ENCODE measurements at regions not wholly inside any gene's neighbourhood (a gene's known extent, or its start where the extent isn't known, plus 50 kb on each side); places are given as distances from the start of the nearest gene placed in this dataset.

GRCh38 chr9:91111876-91112275 is 249.8 kb downstream of the AUH start:
- no peak overlapping the region for H3K4me3 ChIP-seq (ENCODE audit: low read length)
- no peak for TF ChIP-seq CTCF (IDR thresholded peaks at IDR 0.05; ENCODE audit: insufficient read depth, low read depth, low read length, missing control alignments)
- DNase-seq (ENCODE audit: low read depth): no peak

- TF ChIP-seq CTCF (IDR thresholded peaks at IDR 0.05; ENCODE audit: insufficient read depth, low read depth, low read length, missing control alignments): no peak
- no peak overlapping the region for H3K4me3 ChIP-seq (ENCODE audit: low read length)
- no peak for DNase-seq (ENCODE audit: low read depth)
These were observed 248.7 kb downstream of the AUH start for GRCh38 chr9:91113016-91113415.

- TF ChIP-seq CTCF (IDR thresholded peaks at IDR 0.05; ENCODE audit: insufficient read depth, low read depth, low read length, missing control alignments): no peak
- DNase-seq (ENCODE audit: low read depth): no peak
- no peak overlapping the region for H3K4me3 ChIP-seq (ENCODE audit: low read length)
These were observed 247.3 kb downstream of the AUH start for GRCh38 chr9:91114450-91114849.

- H3K4me3 ChIP-seq (ENCODE audit: low read length): no peak overlapping the region
- DNase-seq (ENCODE audit: low read depth): no peak
- no peak for TF ChIP-seq CTCF (IDR thresholded peaks at IDR 0.05; ENCODE audit: insufficient read depth, low read depth, low read length, missing control alignments)
These were observed 245.5 kb downstream of the AUH start for GRCh38 chr9:91116211-91116610.

- H3K4me3 ChIP-seq (ENCODE audit: low read length): no peak overlapping the region
- TF ChIP-seq CTCF (IDR thresholded peaks at IDR 0.05; ENCODE audit: insufficient read depth, low read depth, low read length, missing control alignments): no peak
- DNase-seq (ENCODE audit: low read depth): no peak
These were observed 245.0 kb downstream of the AUH start for GRCh38 chr9:91116711-91117110.

GRCh38 chr9:91117474-91117891 is 244.2 kb downstream of the AUH start:
- no peak for DNase-seq (ENCODE audit: low read depth)
- TF ChIP-seq CTCF (IDR thresholded peaks at IDR 0.05; ENCODE audit: insufficient read depth, low read depth, low read length, missing control alignments): no peak
- H3K4me3 ChIP-seq (ENCODE audit: low read length): no peak overlapping the region

GRCh38 chr9:91117959-91118703 is 243.6 kb downstream of the AUH start:
- no peak overlapping the region for H3K4me3 ChIP-seq (ENCODE audit: low read length)
- no peak for DNase-seq (ENCODE audit: low read depth)
- TF ChIP-seq CTCF (IDR thresholded peaks at IDR 0.05; ENCODE audit: insufficient read depth, low read depth, low read length, missing control alignments): no peak

Measured in epithelial cell of esophagus (primary cell).